ENCODE measurements at regions not wholly inside any gene's neighbourhood (a gene's known extent, or its start where the extent isn't known, plus 50 kb on each side); places are given as distances from the start of the nearest gene placed in this dataset.
"Not testable (repeated sequence)": the region's sequence is repeated elsewhere in the genome, so short reads cannot be mapped to it uniquely, and the experiment has no call there.

- DNase-seq, result no peak
These were observed 192.3 kb upstream of the NR3C2 start for GRCh38 chr4:148634476-148634875.

GRCh38 chr4:148633720-148634119, 191.5 kb upstream of the NR3C2 start:
- no peak for DNase-seq

GRCh38 chr4:148632476-148632875, 190.3 kb upstream of the NR3C2 start:
- DNase-seq, result no peak

DNA sequence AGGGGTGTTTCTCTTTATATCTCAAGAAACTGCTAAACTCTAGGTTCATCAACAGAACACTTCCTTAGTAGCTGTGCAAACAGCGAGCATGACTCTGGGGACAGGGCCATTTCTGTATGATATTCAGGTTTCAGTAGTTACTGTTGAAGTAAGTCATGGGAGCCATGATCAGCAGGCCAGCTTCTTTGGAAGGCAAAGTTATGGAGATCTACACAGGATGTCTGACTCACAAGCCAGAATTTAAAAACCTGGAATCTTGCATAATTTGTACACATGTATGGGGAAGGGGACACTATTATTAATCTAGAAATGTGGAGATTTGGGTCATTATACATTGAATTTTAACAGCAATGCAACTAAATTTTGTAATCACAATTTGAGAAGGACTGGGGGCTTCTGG, 187.8 kb upstream of the NR3C2 start:
- DNase-seq, result no peak

DNA sequence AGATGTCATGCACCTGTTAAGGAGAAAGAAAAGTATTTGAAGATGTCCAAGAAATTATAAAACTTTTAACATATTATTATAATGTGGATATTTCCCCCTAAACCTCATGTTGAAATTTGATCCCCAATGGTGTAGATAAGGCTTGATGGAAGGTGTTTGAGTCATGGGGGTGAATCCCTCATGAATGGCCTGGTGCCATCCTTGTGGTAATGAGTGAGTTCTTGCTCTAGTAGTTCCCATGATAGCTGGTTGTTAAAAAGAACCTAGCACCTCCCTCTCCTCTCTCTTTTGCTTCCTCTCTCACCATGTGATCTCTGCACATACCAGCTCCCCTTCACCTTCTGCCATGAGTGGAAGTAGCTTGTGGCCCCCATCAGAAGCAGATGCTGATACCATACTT, 176.6 kb upstream of the NR3C2 start:
- no peak for DNase-seq

GRCh38 chr4:148608968-148609367, 166.8 kb upstream of the NR3C2 start:
- no peak for DNase-seq

GRCh38 chr4:148598418-148599207, 156.4 kb upstream of the NR3C2 start:
- not testable (repeated sequence) for DNase-seq

- DNase-seq, result no peak
These were observed 147.0 kb upstream of the NR3C2 start for GRCh38 chr4:148589182-148589581.

- DNase-seq, result no peak
These were observed 133.4 kb upstream of the NR3C2 start for GRCh38 chr4:148575577-148575976.

- DNase-seq, result no peak
These were observed 132.7 kb upstream of the NR3C2 start for GRCh38 chr4:148574911-148575310.

DNA sequence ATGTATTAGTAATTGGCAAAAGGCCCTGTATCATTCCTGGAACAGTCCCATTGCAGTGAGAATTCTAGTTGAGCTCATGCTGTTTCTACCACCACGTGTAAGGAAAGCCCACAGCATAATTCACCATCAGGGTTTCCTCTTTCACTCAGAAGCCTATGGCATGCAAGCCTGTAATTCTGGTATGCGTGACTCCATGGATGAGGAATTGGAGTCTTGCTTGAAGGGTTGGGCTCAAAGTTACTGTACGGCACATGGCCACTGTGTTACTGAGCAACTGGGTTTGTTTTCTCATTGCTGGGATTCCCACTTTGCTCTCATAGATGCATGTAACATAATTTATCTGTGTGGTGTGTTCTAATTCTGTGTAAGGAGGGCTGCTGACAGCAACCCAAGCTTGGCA, 132.3 kb upstream of the NR3C2 start:
- no peak for DNase-seq

GRCh38 chr4:148574066-148574465, 131.9 kb upstream of the NR3C2 start:
- no peak for DNase-seq

GRCh38 chr4:148573296-148573695, 131.1 kb upstream of the NR3C2 start:
- DNase-seq, result no peak

DNA sequence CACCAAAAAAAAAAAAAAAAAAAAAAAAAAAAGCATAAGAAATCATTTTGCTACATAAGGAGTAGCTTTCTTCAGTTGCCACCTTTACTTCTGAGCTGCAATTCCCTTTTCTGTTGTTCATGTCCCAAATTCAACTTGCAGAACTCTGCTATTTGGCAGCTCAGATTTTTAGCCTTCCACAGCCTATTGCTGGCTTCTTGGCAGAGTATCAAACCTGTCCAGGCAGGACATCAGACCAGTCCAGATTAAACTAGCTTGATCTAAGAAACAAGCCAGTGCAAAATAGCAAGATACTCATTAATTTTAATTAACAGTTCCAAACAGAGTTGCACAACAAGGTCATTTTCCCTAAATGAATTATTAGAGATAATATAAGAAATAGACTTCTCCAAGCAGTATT, 123.6 kb upstream of the NR3C2 start:
- DNase-seq, result no peak

GRCh38 chr4:148563684-148564083, 121.5 kb upstream of the NR3C2 start:
- no peak for DNase-seq

DNA sequence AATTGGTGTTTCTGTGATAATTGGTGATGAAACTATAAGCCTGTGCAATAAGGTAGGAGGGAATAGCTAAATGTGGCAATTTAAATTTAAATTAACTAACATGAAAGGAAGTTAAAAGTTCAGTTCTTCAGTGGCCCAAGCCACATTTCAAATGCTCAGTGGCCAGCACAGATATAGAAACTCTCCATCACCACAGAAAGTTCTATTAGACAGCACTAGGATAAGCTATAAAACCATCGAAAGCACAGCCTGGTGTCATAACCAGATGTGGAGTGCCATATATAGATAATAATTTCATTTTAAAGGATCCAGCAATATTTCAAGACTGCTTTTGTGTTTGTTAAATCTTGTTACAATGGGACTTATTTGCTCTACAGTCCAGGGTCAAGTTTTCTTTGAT, 119.3 kb upstream of the NR3C2 start:
- DNase-seq, result no peak

DNA sequence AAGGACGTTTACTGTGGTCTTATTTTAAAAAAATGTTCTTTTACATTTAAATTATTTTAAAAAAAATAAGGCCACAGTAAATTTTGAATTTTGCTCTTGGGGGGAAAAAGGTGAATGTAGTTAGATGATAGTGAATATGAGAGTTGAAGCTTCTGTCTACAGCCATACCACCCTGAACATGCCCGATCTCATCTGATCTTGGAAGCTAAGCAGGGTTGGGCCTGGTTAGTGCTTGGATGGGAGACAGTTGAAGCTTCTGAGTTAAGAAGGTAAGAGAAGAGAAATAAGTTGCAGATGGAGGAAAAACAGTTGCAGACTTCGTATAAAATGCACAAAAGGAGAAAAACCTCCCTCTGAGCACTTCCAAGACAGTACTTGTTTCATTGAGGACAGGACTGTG, 115.6 kb upstream of the NR3C2 start:
- no peak for DNase-seq

GRCh38 chr4:148550788-148551187, 108.6 kb upstream of the NR3C2 start:
- DNase-seq, result no peak

DNA sequence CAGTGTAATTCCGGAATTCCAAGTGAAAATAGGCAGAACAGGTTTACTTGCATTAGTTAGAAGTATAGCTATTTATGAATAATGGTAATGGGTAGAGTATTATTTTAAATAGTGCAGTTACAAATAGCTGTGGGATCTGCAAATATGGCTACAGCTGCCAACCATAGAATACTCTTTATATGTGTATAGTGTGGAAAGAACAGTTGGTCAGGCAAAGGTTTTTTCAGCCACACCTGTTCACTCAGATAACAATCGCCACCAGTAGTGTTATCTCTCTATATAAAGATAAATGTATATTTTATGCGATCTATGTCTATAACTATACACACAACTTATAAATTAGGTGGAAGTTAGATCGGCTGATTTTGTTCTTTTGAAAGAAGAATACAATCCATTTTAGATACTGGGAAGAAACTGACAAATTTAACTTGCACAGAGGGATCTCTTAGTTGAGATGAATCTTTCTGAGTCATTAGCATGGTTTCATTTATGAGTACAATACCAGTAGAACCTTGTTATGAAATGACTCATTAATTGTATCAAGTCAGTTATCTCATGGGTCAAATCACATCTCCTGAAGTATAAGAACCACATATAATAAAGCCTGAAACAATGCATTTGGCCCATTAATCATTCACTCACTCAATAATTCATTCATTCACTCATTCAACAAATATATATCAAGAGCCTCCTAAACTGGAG, 100.9 kb upstream of the NR3C2 start:
- DNase-seq, result no peak

- DNase-seq, result no peak
These were observed 98.6 kb upstream of the NR3C2 start for GRCh38 chr4:148540622-148541326.

GRCh38 chr4:148539387-148539786, 97.2 kb upstream of the NR3C2 start:
- no peak for DNase-seq

DNA sequence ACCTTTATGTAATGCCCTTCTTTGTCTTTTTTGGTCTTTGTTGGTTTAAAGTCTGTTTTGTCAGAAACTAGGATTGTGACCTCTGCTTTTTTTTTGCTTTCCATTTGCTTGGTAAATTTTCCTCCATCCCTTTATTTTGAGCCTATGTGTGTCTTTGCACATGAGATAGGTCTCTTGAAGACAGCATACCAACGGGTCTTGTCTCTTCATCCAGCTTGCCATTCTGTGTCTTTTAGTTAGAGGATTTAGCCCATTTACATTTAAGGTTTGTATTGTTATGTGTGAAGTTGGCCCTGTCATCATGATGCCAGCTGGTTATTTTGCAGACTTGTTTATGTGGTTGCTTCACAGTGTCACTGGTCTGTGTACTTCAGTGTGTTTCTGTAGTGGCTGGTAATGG, 91.6 kb upstream of the NR3C2 start:
- DNase-seq, result not testable (repeated sequence)

- DNase-seq, result no peak
These were observed 87.9 kb upstream of the NR3C2 start for GRCh38 chr4:148530114-148530513.

- DNase-seq, result no peak
These were observed 85.4 kb upstream of the NR3C2 start for GRCh38 chr4:148527571-148527970.

All from suppressor macrophage treated with lipopolysaccharide for 1 hour (primary cell).